ENCODE measurements at regions not wholly inside any gene's neighbourhood (a gene's known extent, or its start where the extent isn't known, plus 50 kb on each side); places are given as distances from the start of the nearest gene placed in this dataset.

- TF ChIP-seq TEAD4 (IDR thresholded peaks at IDR 0.05): no peak
- TF ChIP-seq USF1 (IDR thresholded peaks at IDR 0.05): no peak
- no peak for TF ChIP-seq CREB1 (IDR thresholded peaks at IDR 0.05; ENCODE audit: low read depth)
- TF ChIP-seq TCF12 (IDR thresholded peaks at IDR 0.05; ENCODE audit: low read depth): no peak
- TF ChIP-seq RAD21 (IDR thresholded peaks at IDR 0.05; ENCODE audit: low read depth): no peak
- TF ChIP-seq TAF1 (IDR thresholded peaks at IDR 0.05; ENCODE audit: low read depth): no peak
- no peak for TF ChIP-seq FOXM1 (IDR thresholded peaks at IDR 0.05; ENCODE audit: borderline replicate concordance, low read depth)
- no peak for TF ChIP-seq EP300 (IDR thresholded peaks at IDR 0.05; ENCODE audit: borderline replicate concordance)
- no peak for TF ChIP-seq YY1 (IDR thresholded peaks at IDR 0.05; ENCODE audit: low read depth)
- no peak for TF ChIP-seq CEBPB (IDR thresholded peaks at IDR 0.05)
- no peak for TF ChIP-seq ZBTB7A (IDR thresholded peaks at IDR 0.05; ENCODE audit: low read depth)
These were observed 127.1 kb upstream of the TANK start for GRCh38 chr2:161033059-161033660.

- TF ChIP-seq RAD21 (IDR thresholded peaks at IDR 0.05; ENCODE audit: low read depth) (no peak), EP300 (IDR thresholded peaks at IDR 0.05; ENCODE audit: borderline replicate concordance) (no peak), ZBTB7A (IDR thresholded peaks at IDR 0.05; ENCODE audit: low read depth) (no peak), TEAD4 (IDR thresholded peaks at IDR 0.05) (no peak), TCF12 (IDR thresholded peaks at IDR 0.05; ENCODE audit: low read depth) (no peak), YY1 (IDR thresholded peaks at IDR 0.05; ENCODE audit: low read depth) (no peak), USF1 (IDR thresholded peaks at IDR 0.05) (no peak), TAF1 (IDR thresholded peaks at IDR 0.05; ENCODE audit: low read depth) (no peak), NFIC (IDR thresholded peaks at IDR 0.05) (no peak), EGR1 (IDR thresholded peaks at IDR 0.05) (no peak), CREB1 (IDR thresholded peaks at IDR 0.05; ENCODE audit: low read depth) (no peak), REST (IDR thresholded peaks at IDR 0.05; ENCODE audit: low read depth) (no peak), MAX (IDR thresholded peaks at IDR 0.05) (no peak), FOXM1 (IDR thresholded peaks at IDR 0.05; ENCODE audit: borderline replicate concordance, low read depth) (no peak), CEBPB (IDR thresholded peaks at IDR 0.05) (no peak)
These were observed 123.3 kb upstream of the TANK start for GRCh38 chr2:161036926-161037325.

- TF ChIP-seq YY1 (IDR thresholded peaks at IDR 0.05; ENCODE audit: low read depth) (no peak), EGR1 (IDR thresholded peaks at IDR 0.05) (no peak)
These were observed 121.2 kb upstream of the TANK start for GRCh38 chr2:161039071-161039470.

- TF ChIP-seq NFIC (IDR thresholded peaks at IDR 0.05) (no peak), MAX (IDR thresholded peaks at IDR 0.05) (no peak), YY1 (IDR thresholded peaks at IDR 0.05; ENCODE audit: low read depth) (no peak), REST (IDR thresholded peaks at IDR 0.05; ENCODE audit: low read depth) (no peak)
These were observed 118.9 kb upstream of the TANK start for GRCh38 chr2:161041356-161041755.

- TF ChIP-seq REST (IDR thresholded peaks at IDR 0.05; ENCODE audit: low read depth) (no peak), FOXM1 (IDR thresholded peaks at IDR 0.05; ENCODE audit: borderline replicate concordance, low read depth) (no peak), RAD21 (IDR thresholded peaks at IDR 0.05; ENCODE audit: low read depth) (no peak), CEBPB (IDR thresholded peaks at IDR 0.05) (no peak), MAX (IDR thresholded peaks at IDR 0.05) (no peak), ZBTB7A (IDR thresholded peaks at IDR 0.05; ENCODE audit: low read depth) (no peak), TEAD4 (IDR thresholded peaks at IDR 0.05) (no peak)
These were observed 117.1 kb upstream of the TANK start for GRCh38 chr2:161042990-161043625.

All from Ishikawa (cell line).